Urinary bladder (tissue), 3 donors: ENCODE measurements at regions not wholly inside any gene's neighbourhood (a gene's known extent, or its start where the extent isn't known, plus 50 kb on each side); places are given as distances from the start of the nearest gene placed in this dataset.

Source experiments
- DNase-seq: peaks from one replicate; pipeline ENCODE4 v3.0.0-alpha.2; 2015; ENCODE audit errors: extremely low spot score
- H3K27ac ChIP-seq: one replicate; pipeline ENCODE4 v1.5.1; 2013; ENCODE audit warnings: low read depth, mild to moderate bottlenecking, moderate library complexity
- H3K36me3 ChIP-seq: one replicate; pipeline ENCODE4 v1.6.1; 2013; ENCODE audit warnings: mild to moderate bottlenecking, moderate library complexity; ENCODE audit not compliant: insufficient read depth
- H3K4me1 ChIP-seq: one replicate; pipeline ENCODE4 v1.6.1; 2013; ENCODE audit warnings: mild to moderate bottlenecking, moderate library complexity; ENCODE audit not compliant: insufficient read depth
- H3K4me3 ChIP-seq: one replicate; pipeline ENCODE4 v1.5.1; 2013; ENCODE audit warnings: low read depth, low read length
- WGBS: extraction: QIAGEN DNeasy Blood & Tissue Kit; methylation state at CpG from one replicate; pipeline ENCODE4 v1.1.7; 2013; 5-methylcytosine and 5-hydroxymethylcytosine counted together
- donor health status: healthy with polysubstance abuse.
- donor health status: healthy.

DNA sequence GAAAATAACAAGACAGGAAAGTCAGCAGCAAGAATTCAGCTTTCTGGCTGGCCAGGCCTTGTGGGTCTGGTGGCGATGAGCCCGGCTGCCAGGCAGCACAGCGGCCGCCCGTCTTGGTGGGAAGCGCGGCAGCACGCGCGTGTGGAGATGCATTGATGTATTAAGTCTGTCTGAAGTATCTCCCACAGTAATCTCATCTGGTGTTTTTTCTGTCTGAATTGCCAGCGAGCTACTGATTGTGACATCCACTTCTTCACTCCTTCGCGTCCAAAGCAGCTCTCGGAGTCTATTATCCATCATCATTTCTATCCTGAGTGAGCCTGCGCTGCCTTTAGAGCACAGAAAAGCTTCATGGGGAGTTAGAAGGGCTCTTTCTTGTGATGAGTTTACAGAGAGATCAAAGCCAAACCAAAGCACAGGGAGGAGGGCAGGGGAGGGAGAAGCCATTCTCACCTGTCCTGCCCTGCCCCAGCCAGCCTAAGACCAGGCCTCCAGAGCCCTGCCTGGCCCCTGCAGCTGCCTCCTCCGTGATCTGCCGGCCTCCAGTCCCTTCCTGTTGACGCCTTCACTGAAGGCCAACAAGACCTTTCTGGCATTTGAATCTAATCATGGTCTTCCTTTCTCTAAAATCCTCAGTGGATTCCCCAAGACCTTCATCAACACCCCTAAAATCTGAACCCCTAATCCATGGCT lies 1419.0 kb downstream of the TBC1D22A start:
- 89% methylated on average over 18 of the region's 18 CpGs for WGBS
- Histone ChIP-seq H3K4me1 (no peaks in the 10 kb centered on the region), H3K27ac (no peak overlapping the region), H3K36me3 (no peaks in the 10 kb centered on the region), H3K4me3 (no peak overlapping the region)
- DNase-seq = no peak

DNA sequence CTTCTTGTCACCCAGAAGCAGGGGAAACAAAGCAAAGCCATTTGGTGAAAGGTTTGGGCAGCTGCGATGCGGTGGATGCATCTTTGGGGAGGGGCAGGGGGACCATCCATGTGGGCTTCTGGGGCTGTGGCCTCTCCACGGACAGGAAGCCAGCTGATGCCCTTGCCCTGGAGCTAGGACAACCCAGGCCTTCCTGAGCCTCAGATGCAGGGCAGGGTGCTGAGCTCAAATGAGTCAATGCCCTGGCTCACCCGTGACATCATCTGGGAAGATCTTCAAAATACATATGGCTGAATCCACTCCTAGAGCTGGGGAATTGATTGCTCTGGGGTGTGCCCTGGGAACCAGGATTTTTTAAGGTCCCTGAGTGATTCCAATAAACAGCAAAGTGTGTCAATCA lies 1418.2 kb downstream of the TBC1D22A start:
- DNase-seq = no peak
- no peak overlapping the region for H3K4me3 ChIP-seq
- H3K36me3 ChIP-seq = no peaks in the 10 kb centered on the region
- 77% methylated on average over 4 of the region's 4 CpGs for WGBS
- H3K27ac ChIP-seq = no peak overlapping the region
- no peaks in the 10 kb centered on the region for H3K4me1 ChIP-seq

DNA sequence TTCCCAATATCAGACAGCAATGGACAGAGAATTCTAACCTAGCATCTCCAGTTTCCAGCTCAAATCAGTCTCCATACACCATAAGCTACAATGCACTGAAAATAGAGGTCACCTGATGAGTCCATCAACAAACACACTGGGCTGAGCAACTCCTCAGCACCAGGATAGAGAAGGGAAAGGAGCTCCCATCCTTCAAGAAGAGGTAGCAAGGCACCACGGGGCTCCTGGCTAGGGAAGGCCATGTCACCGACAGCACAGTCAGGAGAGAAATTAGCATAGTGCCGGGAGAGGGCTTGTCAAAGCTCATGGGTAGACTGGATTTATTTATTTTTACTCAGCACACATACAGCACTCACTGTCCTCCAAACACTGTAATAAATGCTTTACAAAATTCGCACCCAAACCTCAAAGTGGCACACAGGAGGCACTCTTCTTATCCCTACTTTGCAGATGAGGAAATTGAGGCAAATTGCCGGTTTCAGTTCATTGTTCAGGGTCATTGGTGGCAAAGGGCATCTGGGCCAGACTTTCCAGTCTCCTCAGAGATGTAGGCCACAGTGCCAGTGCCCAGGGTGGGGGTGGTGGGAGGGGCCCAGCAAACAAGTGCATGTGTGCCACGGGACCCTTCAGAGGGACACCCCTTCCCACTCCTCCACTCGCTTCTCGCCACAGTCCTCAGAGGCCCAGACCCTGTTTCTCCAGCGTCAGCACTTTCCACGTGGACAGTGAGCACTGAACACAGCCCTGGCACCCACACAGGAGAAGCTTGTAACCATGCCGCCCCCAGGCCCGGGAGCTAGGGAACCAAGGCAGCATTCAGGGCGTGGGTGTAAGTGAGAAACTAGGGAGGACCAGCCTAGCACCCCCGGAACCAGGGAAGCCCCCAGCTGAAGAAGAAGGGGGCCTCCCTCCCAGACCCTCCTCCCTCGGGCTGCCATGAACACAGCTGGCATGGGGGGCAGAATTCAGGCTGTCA lies 1417.4 kb downstream of the TBC1D22A start:
- no peak overlapping the region for H3K4me3 ChIP-seq
- no peak for DNase-seq
- no peaks in the 10 kb centered on the region for H3K4me1 ChIP-seq
- no peaks in the 10 kb centered on the region for H3K36me3 ChIP-seq
- WGBS = 78% methylated on average over 15 of the region's 15 CpGs
- H3K27ac ChIP-seq = no peak overlapping the region

DNA sequence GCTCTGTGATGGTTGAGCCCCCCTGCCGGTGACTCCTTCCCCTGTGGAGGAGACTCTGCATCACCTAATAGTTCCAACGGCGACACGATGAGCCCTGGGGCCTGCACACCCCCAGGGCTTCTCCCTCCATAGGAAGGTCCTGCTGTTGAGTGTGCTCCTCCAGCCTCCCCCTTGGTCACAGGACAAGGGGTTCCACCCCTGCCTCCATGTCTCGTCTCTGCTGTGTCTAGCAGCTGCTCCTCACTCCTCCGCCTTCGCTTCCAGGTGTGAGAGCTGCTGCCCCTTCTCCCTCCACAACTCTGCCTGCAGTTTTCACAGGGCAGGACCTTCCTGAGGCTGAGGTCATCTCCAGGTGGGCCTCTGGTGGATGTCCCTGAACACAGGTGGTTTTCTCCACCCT lies 1416.1 kb downstream of the TBC1D22A start:
- 91% methylated on average over 7 of the region's 7 CpGs for WGBS
- DNase-seq = no peak

DNA sequence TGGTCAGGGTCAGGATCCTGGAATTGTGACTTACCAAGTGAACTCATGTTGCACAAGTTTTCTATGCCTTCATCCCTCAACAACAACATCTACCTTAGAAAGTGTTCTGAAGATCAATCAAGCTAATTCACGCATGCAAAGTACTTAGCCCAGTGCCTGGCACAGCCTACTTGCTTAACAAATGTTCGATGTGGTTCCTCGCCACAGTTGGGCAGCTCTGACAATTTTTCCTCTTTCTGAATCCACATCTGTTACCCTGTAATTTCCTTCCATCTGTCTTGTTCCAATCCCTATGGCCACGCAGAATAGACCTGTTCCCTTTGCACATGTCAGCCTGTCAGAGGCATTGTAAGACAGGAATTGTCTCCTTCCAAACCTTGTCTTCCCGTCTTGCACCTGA lies 1415.2 kb downstream of the TBC1D22A start:
- Histone ChIP-seq H3K36me3 (no peaks in the 10 kb centered on the region), H3K4me1 (no peaks in the 10 kb centered on the region), H3K4me3 (no peak overlapping the region), H3K27ac (no peak overlapping the region)
- 89% methylated on average over 5 of the region's 5 CpGs for WGBS
- no peak for DNase-seq

More for the DNA sequence above, 1416.1 kb downstream of the TBC1D22A start:
- H3K4me3 ChIP-seq = no peak overlapping the region
- H3K27ac ChIP-seq = no peak overlapping the region
- H3K4me1 ChIP-seq = no peaks in the 10 kb centered on the region
- no peaks in the 10 kb centered on the region for H3K36me3 ChIP-seq

DNA sequence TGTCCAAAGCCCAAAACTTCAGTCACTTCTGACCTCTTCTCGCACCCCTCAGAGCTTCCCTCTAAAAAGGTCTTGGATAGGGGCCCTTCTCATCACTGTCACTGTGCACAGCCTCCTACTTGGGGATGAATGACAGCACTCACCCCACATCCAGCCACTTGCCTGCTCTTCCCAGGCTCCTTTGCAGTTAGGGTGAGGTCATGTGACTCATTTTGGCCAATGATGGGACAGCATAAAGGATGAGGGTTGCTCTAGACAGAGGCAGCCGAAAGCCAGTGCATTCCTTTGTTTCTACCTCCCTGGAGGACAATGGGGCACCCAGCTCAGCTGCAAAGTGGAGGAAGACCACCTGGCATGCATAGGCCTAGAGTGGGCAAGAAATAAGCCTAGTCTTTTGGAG lies 1413.3 kb downstream of the TBC1D22A start:
- 79% methylated on average over 2 of the region's 2 CpGs for WGBS
- H3K4me1 ChIP-seq = no peaks in the 10 kb centered on the region

DNA sequence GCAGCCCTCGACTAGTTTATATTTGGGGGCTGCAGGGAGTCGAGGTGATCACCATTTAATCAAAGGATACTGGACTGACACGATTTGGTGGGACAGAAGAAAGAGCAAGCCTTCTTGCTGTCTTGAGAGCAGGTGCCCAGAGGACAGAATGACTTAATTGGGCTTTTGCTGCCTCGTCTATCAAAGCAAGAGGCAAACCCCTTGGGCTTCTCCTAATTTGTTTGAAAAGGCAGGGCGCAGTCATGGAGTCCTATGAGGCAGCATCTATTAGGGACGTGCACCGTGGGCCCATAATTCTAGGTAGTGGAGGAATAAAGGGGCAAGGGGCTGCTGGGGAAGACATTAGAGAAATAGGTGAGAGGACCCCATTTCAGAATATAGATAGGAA lies 1411.3 kb downstream of the TBC1D22A start:
- Histone ChIP-seq H3K36me3 (no peaks in the 10 kb centered on the region), H3K4me3 (no peak overlapping the region), H3K4me1 (no peaks in the 10 kb centered on the region), H3K27ac (no peak overlapping the region)
- DNase-seq = no peak
- WGBS = 72% methylated on average over 7 of the region's 7 CpGs

More for the DNA sequence above, 1413.3 kb downstream of the TBC1D22A start:
- no peak for DNase-seq
- Histone ChIP-seq H3K27ac (no peak overlapping the region), H3K4me3 (no peak overlapping the region), H3K36me3 (no peaks in the 10 kb centered on the region)

DNA sequence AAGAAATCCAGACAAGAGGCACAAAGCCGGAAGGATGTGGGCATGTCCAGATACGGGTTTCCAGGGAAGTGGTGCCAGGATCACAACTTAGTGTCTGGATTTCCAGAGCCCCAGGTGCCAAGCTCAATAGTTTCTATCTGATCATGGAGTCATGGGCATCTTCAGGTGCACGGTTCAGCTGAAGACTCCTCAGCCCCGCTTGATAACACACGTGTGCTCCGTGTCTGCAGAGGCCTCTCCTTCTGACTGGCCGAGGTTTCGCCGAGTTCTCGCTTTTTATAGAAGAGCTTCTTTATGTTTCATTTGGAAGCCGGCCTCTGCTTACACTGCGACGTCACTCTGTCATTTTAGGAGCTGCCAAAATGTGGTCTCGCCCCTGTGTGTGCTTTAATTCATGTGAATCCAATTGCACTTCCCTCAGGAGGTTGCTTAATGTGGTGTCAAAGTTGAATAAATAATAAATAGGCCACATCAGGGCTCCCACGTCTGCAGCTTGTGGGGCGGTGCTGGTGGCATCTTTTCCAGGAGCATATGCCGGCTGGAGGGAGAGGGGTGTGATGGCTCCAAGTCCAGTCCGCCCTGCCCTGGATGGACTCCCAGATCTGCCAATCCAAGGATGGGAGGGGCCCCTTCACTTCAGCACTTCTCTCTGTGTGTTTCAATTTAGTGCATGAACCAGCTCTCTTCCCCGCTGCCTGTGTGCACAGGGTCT lies 1410.8 kb downstream of the TBC1D22A start:
- Histone ChIP-seq H3K4me3 (no peak overlapping the region), H3K4me1 (no peaks in the 10 kb centered on the region), H3K36me3 (no peaks in the 10 kb centered on the region), H3K27ac (no peak overlapping the region)
- WGBS = 71% methylated on average over 19 of the region's 19 CpGs
- DNase-seq = no peak

DNA sequence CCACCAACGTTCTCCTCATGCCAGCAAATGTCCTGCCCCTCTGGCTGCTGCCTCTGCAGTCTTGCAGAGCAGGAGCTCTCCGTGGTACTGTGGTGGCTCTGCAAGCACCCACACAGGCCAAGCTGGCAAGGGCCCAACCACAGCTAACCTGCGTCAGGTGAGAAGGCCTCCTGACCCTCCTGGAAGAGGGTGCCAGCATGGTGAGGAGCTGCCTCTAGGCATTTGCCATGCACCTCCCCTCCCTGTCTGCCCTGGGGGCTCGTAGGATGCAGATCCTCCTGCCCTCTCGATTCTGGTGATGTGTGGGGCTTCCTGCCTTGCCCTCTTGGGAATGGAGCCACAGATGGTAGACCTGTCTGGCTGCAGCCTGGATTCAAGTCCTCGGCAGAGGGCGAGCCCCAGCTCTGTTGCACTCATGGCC lies 1408.8 kb downstream of the TBC1D22A start:
- DNase-seq = no peak
- H3K36me3 ChIP-seq = no peaks in the 10 kb centered on the region
- no peak overlapping the region for H3K4me3 ChIP-seq
- no peaks in the 10 kb centered on the region for H3K4me1 ChIP-seq
- no peak overlapping the region for H3K27ac ChIP-seq
- 59% methylated on average over 7 of the region's 7 CpGs for WGBS

DNA sequence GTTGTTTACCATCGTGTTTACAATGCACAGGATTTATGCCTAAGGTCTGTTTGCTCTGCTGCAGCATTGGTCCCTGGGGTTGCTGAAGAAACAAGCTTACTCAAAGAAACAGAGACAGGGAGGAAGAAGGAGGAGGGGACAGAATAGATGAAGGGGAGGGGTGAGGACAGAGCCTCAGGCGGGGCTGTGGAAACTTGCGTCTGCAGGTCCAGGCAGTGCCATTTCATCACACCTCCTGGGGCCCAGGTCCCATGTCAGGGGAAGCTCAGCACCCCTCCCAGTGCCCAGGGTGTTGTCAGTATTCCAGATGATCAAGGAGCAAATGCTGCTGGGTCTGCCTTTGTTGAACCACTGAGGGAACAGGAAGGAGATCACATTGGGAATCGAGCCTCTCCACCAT lies 1406.8 kb downstream of the TBC1D22A start:
- WGBS = 70% methylated on average over 4 of the region's 4 CpGs
- no peaks in the 10 kb centered on the region for H3K4me1 ChIP-seq
- no peaks in the 10 kb centered on the region for H3K36me3 ChIP-seq
- no peak overlapping the region for H3K27ac ChIP-seq
- H3K4me3 ChIP-seq = no peak overlapping the region
- no peak for DNase-seq

DNA sequence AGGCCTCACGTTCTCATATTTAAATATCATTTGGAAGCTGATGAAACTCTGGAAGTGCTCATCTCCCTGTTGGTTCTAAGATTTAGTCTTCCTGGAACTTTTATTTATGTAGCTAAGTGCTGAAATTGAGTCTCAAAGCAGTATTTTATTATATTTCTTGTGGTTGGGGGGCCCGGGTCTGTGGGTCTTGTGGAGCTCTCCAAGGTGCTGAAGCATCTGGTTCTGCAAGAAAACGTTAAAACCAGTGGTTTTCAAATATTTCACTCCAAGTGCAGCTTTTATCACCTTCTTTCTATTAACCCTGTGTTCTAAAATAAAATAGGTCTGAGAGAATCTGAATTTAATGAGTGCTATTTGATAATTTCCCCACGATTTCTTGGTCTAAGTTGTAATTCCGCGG lies 1404.8 kb downstream of the TBC1D22A start:
- no peak for DNase-seq
- H3K4me1 ChIP-seq = no peaks in the 10 kb centered on the region
- H3K4me3 ChIP-seq = no peak overlapping the region
- H3K36me3 ChIP-seq = no peaks in the 10 kb centered on the region
- 48% methylated on average over 6 of the region's 6 CpGs for WGBS
- no peak overlapping the region for H3K27ac ChIP-seq

DNA sequence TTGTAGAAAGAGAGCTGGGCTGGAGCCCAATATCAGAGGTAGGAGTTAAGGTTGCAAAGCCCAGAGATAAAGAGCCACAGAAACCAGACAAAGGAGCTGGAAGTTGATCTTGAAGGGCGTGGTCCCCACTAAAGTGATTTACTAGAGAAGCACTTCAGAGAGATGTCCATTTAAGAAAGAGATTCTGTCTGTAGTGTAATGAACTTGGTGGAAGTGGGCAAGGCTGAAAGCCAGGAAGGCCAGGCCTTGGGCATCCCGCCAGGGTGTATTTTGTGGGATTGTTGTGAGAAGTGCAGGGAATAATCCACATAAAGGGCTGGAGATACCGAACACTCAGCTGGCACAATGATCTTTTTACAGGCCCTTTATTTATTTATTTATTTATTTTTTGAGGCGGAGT lies 1398.8 kb downstream of the TBC1D22A start:
- Histone ChIP-seq H3K4me1 (no peaks in the 10 kb centered on the region), H3K4me3 (no peak overlapping the region), H3K27ac (no peak overlapping the region), H3K36me3 (no peaks in the 10 kb centered on the region)
- no peak for DNase-seq
- 61% methylated on average over 4 of the region's 4 CpGs for WGBS

DNA sequence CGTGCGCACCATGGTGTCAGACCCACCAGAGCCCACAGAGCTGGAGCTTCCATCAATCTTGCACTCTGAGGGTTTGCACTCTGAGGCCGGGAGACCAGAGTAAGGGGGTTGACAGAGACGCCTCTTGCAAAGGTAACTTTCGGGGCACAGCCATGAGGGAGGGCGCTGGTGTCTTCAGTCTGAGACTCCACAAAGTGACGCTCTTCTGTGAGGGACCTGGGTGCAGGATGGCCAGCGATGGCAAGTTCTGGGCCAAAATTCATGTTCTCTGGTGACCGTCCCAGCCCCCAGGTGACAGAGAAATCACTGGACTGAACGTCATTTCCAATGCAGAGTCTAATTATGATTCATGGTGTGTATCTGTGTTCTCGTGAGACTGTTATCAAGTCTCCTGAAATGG lies 1395.2 kb downstream of the TBC1D22A start:
- H3K4me3 ChIP-seq = no peak overlapping the region
- H3K27ac ChIP-seq = no peak overlapping the region
- no peak for DNase-seq
- whole genome bisulfite sequencing = 91% methylated on average over 11 of the region's 11 CpGs
- H3K36me3 ChIP-seq = no peaks in the 10 kb centered on the region
- no peaks in the 10 kb centered on the region for H3K4me1 ChIP-seq
